IMR-90 (cell line): ENCODE measurements at regions not wholly inside any gene's neighbourhood (a gene's known extent, or its start where the extent isn't known, plus 50 kb on each side); places are given as distances from the start of the nearest gene placed in this dataset.

Experiments
- ATAC-seq: fragments of 200-7000 bp; cut with Tn5 transposase; 2 replicates; pipeline ENCODE4 v1.9.1; 2020; ENCODE audit warnings: low read depth, mild to moderate bottlenecking, moderate library complexity
- BruUV-seq: library from RNA; stranded (reverse); fragments of 400-500 nt; replicated peaks from 2 replicates; lab custom pipeline; 2021; lab: Mats Ljungman, UMichigan
- CTCF ChIA-PET: fragments of 300-600 bp; formaldehyde crosslinking; extraction: SDS; loops from one replicate; lab custom pipeline; 2021; ENCODE audit warnings: antibody characterized with exemption; lab: Yijun Ruan, JAX
- POLR2A ChIA-PET: fragments of 300-600 bp; sonication (Branson Sonifier 250); formaldehyde crosslinking; loops from one replicate; lab custom pipeline; 2022; ENCODE audit warnings: antibody characterized with exemption; ENCODE audit not compliant: unreplicated experiment; lab: Charles Lee
- DNase-seq: peaks from one replicate; pipeline ENCODE4 v3.0.0; 2013
- H2AFZ ChIP-seq: replicated peaks from 2 replicates; pipeline ENCODE3; 2013; ENCODE audit warnings: low read length, mild to moderate bottlenecking; ENCODE audit not compliant: poor library complexity
- H2AK5ac ChIP-seq: 2 replicates; pipeline ENCODE4 v1.6.1; 2013; ENCODE audit warnings: low read depth, low read length, inconsistent platforms
- H2AK9ac ChIP-seq: replicated peaks from 2 replicates; pipeline ENCODE3; 2013; ENCODE audit warnings: mild to moderate bottlenecking, low read depth, low read length, moderate library complexity; ENCODE audit not compliant: poor library complexity
- H2BK120ac ChIP-seq: 2 replicates; pipeline ENCODE4 v1.6.1; 2013; ENCODE audit warnings: low read depth, low read length, inconsistent platforms
- H2BK15ac ChIP-seq: 3 replicates; pipeline ENCODE4 v1.6.1; 2013; ENCODE audit warnings: low read depth, low read length, inconsistent platforms
- H2BK20ac ChIP-seq: 2 replicates; pipeline ENCODE4 v1.6.1; 2013; ENCODE audit warnings: low read depth, mild to moderate bottlenecking, inconsistent platforms, low read length, moderate library complexity
- H2BK5ac ChIP-seq: 2 replicates; pipeline ENCODE4 v1.6.1; 2013; ENCODE audit warnings: mild to moderate bottlenecking, low read depth, low read length, inconsistent platforms; ENCODE audit not compliant: poor library complexity, severe bottlenecking
- H3K14ac ChIP-seq: replicated peaks from 2 replicates; pipeline ENCODE4 v1.6.1; 2013; ENCODE audit warnings: low read depth, low read length, inconsistent platforms
- H3K18ac ChIP-seq: 2 replicates; pipeline ENCODE4 v1.6.1; 2013; ENCODE audit warnings: low read depth, low read length, control low read depth
- H3K23ac ChIP-seq: 2 replicates; pipeline ENCODE4 v1.6.1; 2013; ENCODE audit warnings: low read depth, low read length, inconsistent platforms
- H3K27ac ChIP-seq: 2 replicates; pipeline ENCODE4 v1.5.1; 2013; ENCODE audit warnings: mild to moderate bottlenecking, control low read depth, low read length; ENCODE audit not compliant: insufficient read depth
- H3K27me3 ChIP-seq: 2 replicates; pipeline ENCODE4 v1.6.1; 2013; ENCODE audit warnings: low read length; ENCODE audit not compliant: control insufficient read depth, insufficient read depth
- H3K36me3 ChIP-seq: 2 replicates; pipeline ENCODE4 v1.6.1; 2013; ENCODE audit warnings: low read length, mixed read lengths; ENCODE audit not compliant: control insufficient read depth, insufficient read depth
- H3K4ac ChIP-seq: 2 replicates; pipeline ENCODE4 v1.6.1; 2013; ENCODE audit warnings: low read depth, low read length, inconsistent platforms
- H3K4me1 ChIP-seq: 2 replicates; pipeline ENCODE4 v1.6.1; 2013; ENCODE audit warnings: low read length, mixed read lengths; ENCODE audit not compliant: control insufficient read depth, insufficient read depth
- H3K4me2 ChIP-seq: 2 replicates; pipeline ENCODE4 v1.6.1; 2013; ENCODE audit warnings: low read depth, mild to moderate bottlenecking, control low read depth, low read length, moderate library complexity
- H3K4me3 ChIP-seq: 2 replicates; pipeline ENCODE4 v1.5.1; 2013; ENCODE audit warnings: low read depth, mild to moderate bottlenecking, control low read depth, low read length, moderate library complexity; ENCODE audit not compliant: insufficient read depth
- H3K56ac ChIP-seq: 2 replicates; pipeline ENCODE4 v1.6.1; 2013; ENCODE audit warnings: low read length, inconsistent platforms; ENCODE audit not compliant: insufficient read depth; ENCODE audit errors: extremely low read depth
- H3K79me1 ChIP-seq, 2 experiments: 2 replicates each; pipeline ENCODE4 v1.6.1; 2013; ENCODE audit warnings: low read length in 2 of 2, inconsistent platforms in 1 of 2, low read depth in 1 of 2
- H3K9ac ChIP-seq: 2 replicates; pipeline ENCODE4 v1.6.1; 2013; ENCODE audit warnings: low read depth, low read length, control low read depth
- H3K9me1 ChIP-seq: 2 replicates; pipeline ENCODE4 v1.6.1; 2013; ENCODE audit warnings: low read length, inconsistent platforms; ENCODE audit not compliant: insufficient read depth
- H3K9me3 ChIP-seq: 2 replicates; pipeline ENCODE4 v1.6.1; 2013; ENCODE audit warnings: low read length; ENCODE audit not compliant: control insufficient read depth, insufficient read depth
- H4K20me1 ChIP-seq: 2 replicates; pipeline ENCODE4 v1.6.1; 2013; ENCODE audit warnings: low read length, inconsistent platforms; ENCODE audit not compliant: insufficient read depth
- H4K5ac ChIP-seq: 2 replicates; pipeline ENCODE4 v1.6.1; 2013; ENCODE audit warnings: mild to moderate bottlenecking, low read depth, low read length, control low read depth
- H4K8ac ChIP-seq, 2 experiments: 2 replicates each; pipeline ENCODE4 v1.6.1; 2013; ENCODE audit warnings: low read depth in 2 of 2, low read length in 2 of 2, control low read depth in 1 of 2, inconsistent platforms in 1 of 2
- H4K91ac ChIP-seq: 2 replicates; pipeline ENCODE4 v1.6.1; 2013; ENCODE audit warnings: low read depth, low read length, inconsistent platforms; ENCODE audit not compliant: insufficient read depth
- BHLHE40 ChIP-seq: fragments of 150-350 bp; IDR thresholded peaks from 2 replicates; pipeline ENCODE4 v1.6.1; 2016; ENCODE audit warnings: mild to moderate bottlenecking, low read depth, low read length
- CEBPB ChIP-seq: IDR thresholded peaks from 2 replicates; pipeline ENCODE4 v1.6.1; 2012; ENCODE audit warnings: low read depth, low read length, improper control_type of control experiment
- CHD1 ChIP-seq: IDR thresholded peaks from 2 replicates; pipeline ENCODE4 v1.6.1; 2012; ENCODE audit warnings: low read depth, low read length, improper control_type of control experiment
- FOS ChIP-seq: fragments of 150-350 bp; IDR thresholded peaks from 2 replicates; pipeline ENCODE4 v1.6.1; 2016; ENCODE audit warnings: low read depth, low read length
- MAFK ChIP-seq: IDR thresholded peaks from 2 replicates; pipeline ENCODE4 v1.6.1; 2012; ENCODE audit warnings: low read depth, low read length, improper control_type of control experiment
- MAZ ChIP-seq: IDR thresholded peaks from 2 replicates; pipeline ENCODE4 v1.6.1; 2012; ENCODE audit warnings: low read depth, mild to moderate bottlenecking, low read length, improper control_type of control experiment, moderate library complexity, borderline replicate concordance
- MXI1 ChIP-seq: IDR thresholded peaks from 2 replicates; pipeline ENCODE4 v1.6.1; 2012; ENCODE audit warnings: low read depth, mild to moderate bottlenecking, low read length, moderate library complexity, borderline replicate concordance
- NFE2L2 ChIP-seq: fragments of 150-350 bp; IDR thresholded peaks from 2 replicates; pipeline ENCODE4 v1.6.1; 2016; ENCODE audit warnings: low read depth, mild to moderate bottlenecking, low read length
- POLR2A ChIP-seq: IDR thresholded peaks from 2 replicates; pipeline ENCODE4 v1.6.1; 2012; ENCODE audit warnings: mild to moderate bottlenecking, low read depth, low read length
- RAD21 ChIP-seq: IDR thresholded peaks from 2 replicates; pipeline ENCODE4 v1.6.1; 2012; ENCODE audit warnings: low read length, improper control_type of control experiment
- RCOR1 ChIP-seq: IDR thresholded peaks from 2 replicates; pipeline ENCODE4 v1.6.1; 2012; ENCODE audit warnings: mild to moderate bottlenecking, low read length, improper control_type of control experiment; ENCODE audit not compliant: insufficient replicate concordance
- RFX5 ChIP-seq: IDR thresholded peaks from 2 replicates; pipeline ENCODE4 v1.8.0; 2012; ENCODE audit warnings: low read depth, mild to moderate bottlenecking, low read length, moderate library complexity
- SMC3 ChIP-seq: fragments of 150-350 bp; IDR thresholded peaks from 2 replicates; pipeline ENCODE4 v1.6.1; 2016; ENCODE audit warnings: low read depth, mild to moderate bottlenecking, antibody characterized with exemption, low read length, moderate library complexity
- WGBS, 2 experiments: methylation state at CpG; one replicate each; pipeline versions ENCODE4 v1.1.5 to v1.1.7; 2013; ENCODE audit warnings: missing lambda C conversion rate in 2 of 2; ENCODE audit not compliant: insufficient read length in 1 of 2; ENCODE audit errors: extremely low coverage in 2 of 2; 5-methylcytosine and 5-hydroxymethylcytosine counted together
- dilution Hi-C: fragments of 300-500 bp; cut with HindIII; formaldehyde crosslinking; loops from one replicate; pipeline ENCODE4 v1.14.3; 2018; ENCODE audit warnings: low sequenced_read_pairs; ENCODE audit not compliant: unreplicated experiment
- in situ Hi-C: fragments of 300-500 bp; cut with MboI; formaldehyde crosslinking; loops from 3 replicates; pipeline ENCODE4 v1.14.3; 2019; ENCODE audit warnings: low sequenced_read_pairs, inconsistent platforms, mixed read lengths
- intact Hi-C: fragments of 100-400 bp; cut with micrococcal nuclease; formaldehyde crosslinking; loops from 2 replicates; pipeline ENCODE4 v1.10.0; 2022
- TF ChIP-seq, protein P1 (sequence below): fragments of 150-350 bp; IDR thresholded peaks from 2 replicates; pipeline ENCODE4 v1.6.1; 2017; ENCODE audit warnings: mild to moderate bottlenecking, antibody characterized with exemption, low read length, low read depth
- TF ChIP-seq, protein P2 (sequence below): fragments of 150-350 bp; IDR thresholded peaks from 2 replicates; pipeline ENCODE4 v1.6.1; 2016; ENCODE audit warnings: low read depth, mild to moderate bottlenecking, low read length, moderate library complexity, borderline replicate concordance
- TF ChIP-seq, protein P3 (sequence below): conservative IDR thresholded peaks from 2 replicates; pipeline ENCODE4 v1.5.1; 2012; ENCODE audit warnings: mild to moderate bottlenecking, low read depth, low read length, improper control_type of control experiment

DNA sequence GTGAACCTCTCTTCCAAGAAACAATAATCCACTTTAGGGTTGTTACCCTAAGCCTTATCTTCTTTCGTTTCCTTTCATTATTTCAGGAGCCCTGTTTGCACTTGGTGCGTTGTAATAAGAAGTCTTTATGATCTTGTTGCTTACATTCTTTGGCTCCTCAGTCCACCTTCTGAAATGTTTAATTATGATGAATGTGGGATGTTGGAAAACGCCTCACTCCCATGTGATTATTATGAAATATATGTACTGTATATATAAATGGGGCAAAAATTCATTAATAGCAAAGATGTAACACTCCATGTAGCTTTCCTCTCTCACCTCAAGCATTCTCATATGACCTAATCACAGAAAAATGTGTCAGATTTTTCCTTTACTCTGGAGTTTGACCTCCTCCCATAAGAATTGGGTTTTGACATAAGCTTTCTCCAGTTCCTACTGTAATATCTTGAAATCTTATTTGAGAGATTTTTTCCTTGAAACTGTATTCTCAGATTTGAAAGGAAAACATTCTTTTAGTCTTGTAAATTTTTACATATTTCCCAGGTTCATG is 397.2 kb upstream of the FANCL start:
- BruUV-seq = no TSS peak
- CTCF ChIA-PET = no interaction called here
- TF ChIP-seq MAZ (no peak), POLR2A (no peak), NFE2L2 (no peak), RAD21 (no peak), RCOR1 (no peak), CHD1 (no peak), BHLHE40 (no peak), CEBPB (no peak), FOS (no peak), MXI1 (no peak), RFX5 (no peak), MAFK (no peak), SMC3 (no peak)
- TF ChIP-seq, protein P1, sequence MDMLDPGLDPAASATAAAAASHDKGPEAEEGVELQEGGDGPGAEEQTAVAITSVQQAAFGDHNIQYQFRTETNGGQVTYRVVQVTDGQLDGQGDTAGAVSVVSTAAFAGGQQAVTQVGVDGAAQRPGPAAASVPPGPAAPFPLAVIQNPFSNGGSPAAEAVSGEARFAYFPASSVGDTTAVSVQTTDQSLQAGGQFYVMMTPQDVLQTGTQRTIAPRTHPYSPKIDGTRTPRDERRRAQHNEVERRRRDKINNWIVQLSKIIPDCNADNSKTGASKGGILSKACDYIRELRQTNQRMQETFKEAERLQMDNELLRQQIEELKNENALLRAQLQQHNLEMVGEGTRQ = no peak
- TF ChIP-seq, protein P2, sequence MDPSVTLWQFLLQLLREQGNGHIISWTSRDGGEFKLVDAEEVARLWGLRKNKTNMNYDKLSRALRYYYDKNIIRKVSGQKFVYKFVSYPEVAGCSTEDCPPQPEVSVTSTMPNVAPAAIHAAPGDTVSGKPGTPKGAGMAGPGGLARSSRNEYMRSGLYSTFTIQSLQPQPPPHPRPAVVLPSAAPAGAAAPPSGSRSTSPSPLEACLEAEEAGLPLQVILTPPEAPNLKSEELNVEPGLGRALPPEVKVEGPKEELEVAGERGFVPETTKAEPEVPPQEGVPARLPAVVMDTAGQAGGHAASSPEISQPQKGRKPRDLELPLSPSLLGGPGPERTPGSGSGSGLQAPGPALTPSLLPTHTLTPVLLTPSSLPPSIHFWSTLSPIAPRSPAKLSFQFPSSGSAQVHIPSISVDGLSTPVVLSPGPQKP = no peak
- TF ChIP-seq, protein P3, sequence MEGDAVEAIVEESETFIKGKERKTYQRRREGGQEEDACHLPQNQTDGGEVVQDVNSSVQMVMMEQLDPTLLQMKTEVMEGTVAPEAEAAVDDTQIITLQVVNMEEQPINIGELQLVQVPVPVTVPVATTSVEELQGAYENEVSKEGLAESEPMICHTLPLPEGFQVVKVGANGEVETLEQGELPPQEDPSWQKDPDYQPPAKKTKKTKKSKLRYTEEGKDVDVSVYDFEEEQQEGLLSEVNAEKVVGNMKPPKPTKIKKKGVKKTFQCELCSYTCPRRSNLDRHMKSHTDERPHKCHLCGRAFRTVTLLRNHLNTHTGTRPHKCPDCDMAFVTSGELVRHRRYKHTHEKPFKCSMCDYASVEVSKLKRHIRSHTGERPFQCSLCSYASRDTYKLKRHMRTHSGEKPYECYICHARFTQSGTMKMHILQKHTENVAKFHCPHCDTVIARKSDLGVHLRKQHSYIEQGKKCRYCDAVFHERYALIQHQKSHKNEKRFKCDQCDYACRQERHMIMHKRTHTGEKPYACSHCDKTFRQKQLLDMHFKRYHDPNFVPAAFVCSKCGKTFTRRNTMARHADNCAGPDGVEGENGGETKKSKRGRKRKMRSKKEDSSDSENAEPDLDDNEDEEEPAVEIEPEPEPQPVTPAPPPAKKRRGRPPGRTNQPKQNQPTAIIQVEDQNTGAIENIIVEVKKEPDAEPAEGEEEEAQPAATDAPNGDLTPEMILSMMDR = no peak
- Histone ChIP-seq H2AK9ac (no peak overlapping the region), H3K79me1 (no peaks in the 10 kb centered on the region), H2BK15ac (no peak overlapping the region), H2BK120ac (no peak overlapping the region), H4K5ac (no peak overlapping the region), H3K56ac (no peak overlapping the region), H3K27me3 (no peaks in the 10 kb centered on the region), H3K9me1 (no peaks in the 10 kb centered on the region), H2BK5ac (no peak overlapping the region), H3K4me3 (no peak overlapping the region), H3K27ac (no peak overlapping the region), H3K4me1 (no peaks in the 10 kb centered on the region), H3K4ac (no peak overlapping the region), H3K23ac (no peak overlapping the region), H4K91ac (no peak overlapping the region), H2AFZ (no peak overlapping the region), H4K20me1 (no peaks in the 10 kb centered on the region), H3K9ac (no peak overlapping the region), H3K18ac (no peak overlapping the region), H4K8ac (no peak overlapping the region), H3K14ac (no peak overlapping the region), H2AK5ac (no peak overlapping the region), H2BK20ac (no peak overlapping the region), H3K9me3 (no peaks in the 10 kb centered on the region), H3K4me2 (no peak overlapping the region), H3K36me3 (no peaks in the 10 kb centered on the region)
- DNase-seq (no peak), ATAC-seq (no peak)
- WGBS, 2 experiments = no CpG with 5 or more reads among the region's 3 CpGs
- in situ Hi-C loops (no loop called here), dilution Hi-C loops (no loop called here), intact Hi-C loops (no loop called here)
- POLR2A ChIA-PET = no interaction called here
